ENCODE measurements at regions not wholly inside any gene's neighbourhood (a gene's known extent, or its start where the extent isn't known, plus 50 kb on each side); places are given as distances from the start of the nearest gene placed in this dataset.
"Not testable (repeated sequence)": the region's sequence is repeated elsewhere in the genome, so short reads cannot be mapped to it uniquely, and the experiment has no call there.

GRCh38 chr4:28835501-28835900, 1884.7 kb upstream of the PCDH7 start:
- H3K9me3 ChIP-seq (ENCODE audit: control insufficient read depth in 2 of 2, low read length in 2 of 2): no peaks in the 10 kb centered on the region
- no peak overlapping the region for H3K9ac ChIP-seq (ENCODE audit: low read depth in 1 of 2, low read length in 2 of 2)
- no peaks in the 10 kb centered on the region for H3K36me3 ChIP-seq (ENCODE audit: control insufficient read depth in 2 of 2, insufficient read depth in 2 of 2, low read length in 2 of 2)
- no peaks in the 10 kb centered on the region for H3K4me1 ChIP-seq (ENCODE audit: control insufficient read depth in 2 of 2, insufficient read depth in 2 of 2, low read length in 2 of 2)
- no peak overlapping the region for H3K27ac ChIP-seq (ENCODE audit: low read depth in 2 of 2, low read length in 2 of 2)
- H3K27me3 ChIP-seq (ENCODE audit: control insufficient read depth in 2 of 2, insufficient read depth in 2 of 2, low read length in 2 of 2): no peaks in the 10 kb centered on the region
- no peak overlapping the region for H3K4me3 ChIP-seq (ENCODE audit: low read length in 2 of 2)

GRCh38 chr4:28842271-28842670, 1877.9 kb upstream of the PCDH7 start:
- no peaks in the 10 kb centered on the region for H3K36me3 ChIP-seq (ENCODE audit: control insufficient read depth in 2 of 2, insufficient read depth in 2 of 2, low read length in 2 of 2)
- H3K9me3 ChIP-seq (ENCODE audit: control insufficient read depth in 2 of 2, low read length in 2 of 2): no peaks in the 10 kb centered on the region
- H3K9ac ChIP-seq (ENCODE audit: low read depth in 1 of 2, low read length in 2 of 2): no peak overlapping the region
- H3K4me1 ChIP-seq (ENCODE audit: control insufficient read depth in 2 of 2, insufficient read depth in 2 of 2, low read length in 2 of 2): no peaks in the 10 kb centered on the region
- H3K27ac ChIP-seq (ENCODE audit: low read depth in 2 of 2, low read length in 2 of 2): no peak overlapping the region
- H3K27me3 ChIP-seq (ENCODE audit: control insufficient read depth in 2 of 2, insufficient read depth in 2 of 2, low read length in 2 of 2): no peaks in the 10 kb centered on the region
- H3K4me3 ChIP-seq (ENCODE audit: low read length in 2 of 2): no peak overlapping the region

GRCh38 chr4:28845158-28845557, 1875.0 kb upstream of the PCDH7 start:
- H3K9me3 ChIP-seq (ENCODE audit: control insufficient read depth in 2 of 2, low read length in 2 of 2): peaks cover 0 to 2% of the 10 kb centered on the region in 2 donors
- H3K27ac ChIP-seq (ENCODE audit: low read depth in 2 of 2, low read length in 2 of 2): no peak overlapping the region
- no peak overlapping the region for H3K9ac ChIP-seq (ENCODE audit: low read depth in 1 of 2, low read length in 2 of 2)
- no peaks in the 10 kb centered on the region for H3K36me3 ChIP-seq (ENCODE audit: control insufficient read depth in 2 of 2, insufficient read depth in 2 of 2, low read length in 2 of 2)
- H3K4me1 ChIP-seq (ENCODE audit: control insufficient read depth in 2 of 2, insufficient read depth in 2 of 2, low read length in 2 of 2): no peaks in the 10 kb centered on the region
- no peak overlapping the region for H3K4me3 ChIP-seq (ENCODE audit: low read length in 2 of 2)
- no peaks in the 10 kb centered on the region for H3K27me3 ChIP-seq (ENCODE audit: control insufficient read depth in 2 of 2, insufficient read depth in 2 of 2, low read length in 2 of 2)

GRCh38 chr4:28857028-28857427, 1863.1 kb upstream of the PCDH7 start:
- not testable (repeated sequence) for H3K36me3 ChIP-seq (ENCODE audit: control insufficient read depth in 2 of 2, insufficient read depth in 2 of 2, low read length in 2 of 2); H3K4me1 ChIP-seq (ENCODE audit: control insufficient read depth in 2 of 2, insufficient read depth in 2 of 2, low read length in 2 of 2); H3K9ac ChIP-seq (ENCODE audit: low read depth in 1 of 2, low read length in 2 of 2)

GRCh38 chr4:28868841-28869240, 1851.3 kb upstream of the PCDH7 start:
- Histone ChIP-seq H3K36me3 (ENCODE audit: control insufficient read depth in 2 of 2, insufficient read depth in 2 of 2, low read length in 2 of 2) (no peaks in the 10 kb centered on the region), H3K9ac (ENCODE audit: low read depth in 1 of 2, low read length in 2 of 2) (no peak overlapping the region), H3K27ac (ENCODE audit: low read depth in 2 of 2, low read length in 2 of 2) (no peak overlapping the region), H3K4me1 (ENCODE audit: control insufficient read depth in 2 of 2, insufficient read depth in 2 of 2, low read length in 2 of 2) (no peaks in the 10 kb centered on the region), H3K27me3 (ENCODE audit: control insufficient read depth in 2 of 2, insufficient read depth in 2 of 2, low read length in 2 of 2) (no peaks in the 10 kb centered on the region), H3K4me3 (ENCODE audit: low read length in 2 of 2) (no peak overlapping the region), H3K9me3 (ENCODE audit: control insufficient read depth in 2 of 2, low read length in 2 of 2) (no peaks in the 10 kb centered on the region)

More at GRCh38 chr4:28857028-28857427, 1863.1 kb upstream of the PCDH7 start:
- not testable (repeated sequence) for H3K27ac ChIP-seq (ENCODE audit: low read depth in 2 of 2, low read length in 2 of 2); H3K4me3 ChIP-seq (ENCODE audit: low read length in 2 of 2); H3K27me3 ChIP-seq (ENCODE audit: control insufficient read depth in 2 of 2, insufficient read depth in 2 of 2, low read length in 2 of 2); H3K9me3 ChIP-seq (ENCODE audit: control insufficient read depth in 2 of 2, low read length in 2 of 2)

- no peak overlapping the region for H3K4me3 ChIP-seq (ENCODE audit: low read length in 2 of 2)
- no peaks in the 10 kb centered on the region for H3K9me3 ChIP-seq (ENCODE audit: control insufficient read depth in 2 of 2, low read length in 2 of 2)
- no peaks in the 10 kb centered on the region for H3K27me3 ChIP-seq (ENCODE audit: control insufficient read depth in 2 of 2, insufficient read depth in 2 of 2, low read length in 2 of 2)
- H3K27ac ChIP-seq (ENCODE audit: low read depth in 2 of 2, low read length in 2 of 2): no peak overlapping the region
- H3K36me3 ChIP-seq (ENCODE audit: control insufficient read depth in 2 of 2, insufficient read depth in 2 of 2, low read length in 2 of 2): no peaks in the 10 kb centered on the region
- H3K4me1 ChIP-seq (ENCODE audit: control insufficient read depth in 2 of 2, insufficient read depth in 2 of 2, low read length in 2 of 2): no peaks in the 10 kb centered on the region
- H3K9ac ChIP-seq (ENCODE audit: low read depth in 1 of 2, low read length in 2 of 2): no peak overlapping the region
Measured at GRCh38 chr4:28879178-28879577, 1841.0 kb upstream of the PCDH7 start.

GRCh38 chr4:28879900-28880299, 1840.3 kb upstream of the PCDH7 start:
- no peak overlapping the region for H3K4me3 ChIP-seq (ENCODE audit: low read length in 2 of 2)
- no peak overlapping the region for H3K9ac ChIP-seq (ENCODE audit: low read depth in 1 of 2, low read length in 2 of 2)
- no peaks in the 10 kb centered on the region for H3K4me1 ChIP-seq (ENCODE audit: control insufficient read depth in 2 of 2, insufficient read depth in 2 of 2, low read length in 2 of 2)
- no peak overlapping the region for H3K27ac ChIP-seq (ENCODE audit: low read depth in 2 of 2, low read length in 2 of 2)
- no peaks in the 10 kb centered on the region for H3K9me3 ChIP-seq (ENCODE audit: control insufficient read depth in 2 of 2, low read length in 2 of 2)
- no peaks in the 10 kb centered on the region for H3K36me3 ChIP-seq (ENCODE audit: control insufficient read depth in 2 of 2, insufficient read depth in 2 of 2, low read length in 2 of 2)
- H3K27me3 ChIP-seq (ENCODE audit: control insufficient read depth in 2 of 2, insufficient read depth in 2 of 2, low read length in 2 of 2): no peaks in the 10 kb centered on the region

- H3K4me1 ChIP-seq (ENCODE audit: control insufficient read depth in 2 of 2, insufficient read depth in 2 of 2, low read length in 2 of 2): no peaks in the 10 kb centered on the region
- H3K36me3 ChIP-seq (ENCODE audit: control insufficient read depth in 2 of 2, insufficient read depth in 2 of 2, low read length in 2 of 2): no peaks in the 10 kb centered on the region
- H3K27me3 ChIP-seq (ENCODE audit: control insufficient read depth in 2 of 2, insufficient read depth in 2 of 2, low read length in 2 of 2): no peaks in the 10 kb centered on the region
- H3K4me3 ChIP-seq (ENCODE audit: low read length in 2 of 2): no peak overlapping the region
- H3K9me3 ChIP-seq (ENCODE audit: control insufficient read depth in 2 of 2, low read length in 2 of 2): no peaks in the 10 kb centered on the region
- H3K9ac ChIP-seq (ENCODE audit: low read depth in 1 of 2, low read length in 2 of 2): no peak overlapping the region
- H3K27ac ChIP-seq (ENCODE audit: low read depth in 2 of 2, low read length in 2 of 2): no peak overlapping the region
Measured at GRCh38 chr4:28883211-28883610, 1837.0 kb upstream of the PCDH7 start.

GRCh38 chr4:28886934-28887333, 1833.2 kb upstream of the PCDH7 start:
- Histone ChIP-seq H3K9ac (ENCODE audit: low read depth in 1 of 2, low read length in 2 of 2) (no peak overlapping the region), H3K9me3 (ENCODE audit: control insufficient read depth in 2 of 2, low read length in 2 of 2) (no peaks in the 10 kb centered on the region), H3K27ac (ENCODE audit: low read depth in 2 of 2, low read length in 2 of 2) (no peak overlapping the region), H3K4me3 (ENCODE audit: low read length in 2 of 2) (no peak overlapping the region), H3K4me1 (ENCODE audit: control insufficient read depth in 2 of 2, insufficient read depth in 2 of 2, low read length in 2 of 2) (no peaks in the 10 kb centered on the region), H3K27me3 (ENCODE audit: control insufficient read depth in 2 of 2, insufficient read depth in 2 of 2, low read length in 2 of 2) (no peaks in the 10 kb centered on the region), H3K36me3 (ENCODE audit: control insufficient read depth in 2 of 2, insufficient read depth in 2 of 2, low read length in 2 of 2) (no peaks in the 10 kb centered on the region)

GRCh38 chr4:28890949-28891775, 1829.0 kb upstream of the PCDH7 start:
- no peaks in the 10 kb centered on the region for H3K4me1 ChIP-seq (ENCODE audit: control insufficient read depth in 2 of 2, insufficient read depth in 2 of 2, low read length in 2 of 2)
- no peak overlapping the region for H3K4me3 ChIP-seq (ENCODE audit: low read length in 2 of 2)
- no peak overlapping the region for H3K27ac ChIP-seq (ENCODE audit: low read depth in 2 of 2, low read length in 2 of 2)
- H3K9me3 ChIP-seq (ENCODE audit: control insufficient read depth in 2 of 2, low read length in 2 of 2): no peaks in the 10 kb centered on the region
- H3K9ac ChIP-seq (ENCODE audit: low read depth in 1 of 2, low read length in 2 of 2): no peak overlapping the region
- H3K36me3 ChIP-seq (ENCODE audit: control insufficient read depth in 2 of 2, insufficient read depth in 2 of 2, low read length in 2 of 2): no peaks in the 10 kb centered on the region
- no peaks in the 10 kb centered on the region for H3K27me3 ChIP-seq (ENCODE audit: control insufficient read depth in 2 of 2, insufficient read depth in 2 of 2, low read length in 2 of 2)

Data from mucosa of rectum (tissue), 2 donors.